GM12873 (cell line): ENCODE measurements at regions not wholly inside any gene's neighbourhood (a gene's known extent, or its start where the extent isn't known, plus 50 kb on each side); places are given as distances from the start of the nearest gene placed in this dataset.

ENCODE experiments used
- CTCF ChIP-seq: IDR thresholded peaks from 2 replicates; pipeline ENCODE4 v1.5.1; 2012; ENCODE audit warnings: low read depth, mild to moderate bottlenecking, moderate library complexity, low read length, control low read depth; ENCODE audit not compliant: insufficient read depth; ENCODE audit errors: missing control alignments

- no peak for TF ChIP-seq CTCF
Measured at GRCh38 chr5:82717738-82718137, 359.5 kb downstream of the TMEM167A start.

- TF ChIP-seq CTCF: no peak
Measured at GRCh38 chr5:82713811-82714210, 363.4 kb downstream of the TMEM167A start.

- no peak for TF ChIP-seq CTCF
Measured at GRCh38 chr5:82707741-82708140, 369.5 kb downstream of the TMEM167A start.

GRCh38 chr5:82704381-82704780, 372.8 kb downstream of the TMEM167A start:
- TF ChIP-seq CTCF: no peak

GRCh38 chr5:82702046-82702445, 375.1 kb downstream of the TMEM167A start:
- TF ChIP-seq CTCF: no peak

- no peak for TF ChIP-seq CTCF
Measured at GRCh38 chr5:82699737-82700136, 377.5 kb downstream of the TMEM167A start.

GRCh38 chr5:82698026-82698425, 379.2 kb downstream of the TMEM167A start:
- TF ChIP-seq CTCF: no peak

- TF ChIP-seq CTCF: no peak
Measured at GRCh38 chr5:82694711-82695285, 382.4 kb downstream of the TMEM167A start.
